GM18951 (cell line): ENCODE measurements at regions not wholly inside any gene's neighbourhood (a gene's known extent, or its start where the extent isn't known, plus 50 kb on each side); places are given as distances from the start of the nearest gene placed in this dataset.

ENCODE experiments used
- POLR2A ChIP-seq: IDR thresholded peaks from 4 replicates; pipeline ENCODE4 v1.6.1; 2011; ENCODE audit warnings: mild to moderate bottlenecking; ENCODE audit not compliant: insufficient read length, insufficient read depth; ENCODE audit errors: extremely low read depth
- in situ Hi-C: fragments of 300-500 bp; cut with MboI; formaldehyde crosslinking; loops from one replicate; pipeline ENCODE4 v1.12.0; 2022; ENCODE audit warnings: low sequenced_read_pairs, mixed read lengths, inconsistent platforms; ENCODE audit not compliant: unreplicated experiment

GRCh38 chr1:98280049-98280448 is 359.2 kb upstream of the DPYD start:
- in situ Hi-C loops: no loop called here
- no peak for TF ChIP-seq POLR2A

GRCh38 chr1:98278055-98278454 is 357.2 kb upstream of the DPYD start:
- no peak for TF ChIP-seq POLR2A
- in situ Hi-C loops: no loop called here

GRCh38 chr1:98277118-98277517 is 356.3 kb upstream of the DPYD start:
- no peak for TF ChIP-seq POLR2A
- in situ Hi-C loops: no loop called here

GRCh38 chr1:98276514-98276913 is 355.7 kb upstream of the DPYD start:
- TF ChIP-seq POLR2A: no peak
- in situ Hi-C loops: no loop called here

GRCh38 chr1:98268316-98268715 is 347.5 kb upstream of the DPYD start:
- in situ Hi-C loops: no loop called here
- no peak for TF ChIP-seq POLR2A

- no peak for TF ChIP-seq POLR2A
- in situ Hi-C loops: no loop called here
Measured at GRCh38 chr1:98267423-98267822, 346.6 kb upstream of the DPYD start.

- no peak for TF ChIP-seq POLR2A
Measured at GRCh38 chr1:98264727-98265126, 343.9 kb upstream of the DPYD start.

GRCh38 chr1:98260839-98261238 is 340.0 kb upstream of the DPYD start:
- in situ Hi-C loops: no loop called here
- TF ChIP-seq POLR2A: no peak

More at GRCh38 chr1:98264727-98265126, 343.9 kb upstream of the DPYD start:
- in situ Hi-C loops: no loop called here

- in situ Hi-C loops: no loop called here
- no peak for TF ChIP-seq POLR2A
Measured at GRCh38 chr1:98260412-98260811, 339.6 kb upstream of the DPYD start.

- no peak for TF ChIP-seq POLR2A
- in situ Hi-C loops: no loop called here
Measured at GRCh38 chr1:98256700-98257099, 335.9 kb upstream of the DPYD start.

GRCh38 chr1:98253145-98253544 is 332.3 kb upstream of the DPYD start:
- in situ Hi-C loops: no loop called here
- TF ChIP-seq POLR2A: no peak

GRCh38 chr1:98251497-98251896 is 330.7 kb upstream of the DPYD start:
- no peak for TF ChIP-seq POLR2A
- in situ Hi-C loops: no loop called here

- TF ChIP-seq POLR2A: no peak
- in situ Hi-C loops: no loop called here
Measured at GRCh38 chr1:98232678-98233077, 311.8 kb upstream of the DPYD start.

- in situ Hi-C loops: no loop called here
- TF ChIP-seq POLR2A: no peak
Measured at GRCh38 chr1:98222706-98223105, 301.9 kb upstream of the DPYD start.

GRCh38 chr1:98221923-98222322 is 301.1 kb upstream of the DPYD start:
- in situ Hi-C loops: no loop called here
- TF ChIP-seq POLR2A: no peak

GRCh38 chr1:98217601-98218000 is 296.8 kb upstream of the DPYD start:
- TF ChIP-seq POLR2A: no peak
- in situ Hi-C loops: no loop called here

GRCh38 chr1:98216304-98216703 is 295.5 kb upstream of the DPYD start:
- no peak for TF ChIP-seq POLR2A
- in situ Hi-C loops: no loop called here
